Erythroblast (primary cell): ENCODE measurements at regions not wholly inside any gene's neighbourhood (a gene's known extent, or its start where the extent isn't known, plus 50 kb on each side); places are given as distances from the start of the nearest gene placed in this dataset.

Experiments used
- DNase-seq, 2 experiments: peaks; one replicate each; lab custom pipeline; 2025; lab: John Stamatoyannopoulos, UW
- GATA1 ChIP-seq: IDR thresholded peaks from 2 replicates; pipeline ENCODE4 v1.6.1; 2011; ENCODE audit warnings: low read depth, mild to moderate bottlenecking, control low read depth, low read length, moderate library complexity
- POLR2A ChIP-seq: IDR thresholded peaks from 2 replicates; pipeline ENCODE4 v1.6.1; 2011; ENCODE audit warnings: mild to moderate bottlenecking, low read length

- TF ChIP-seq POLR2A (no peak), GATA1 (no peak)
- DNase-seq, result no peak
These were observed 227.5 kb downstream of the AACS start for GRCh38 chr12:125292700-125293099.

- no peak for DNase-seq
- TF ChIP-seq POLR2A (no peak), GATA1 (no peak)
These were observed 230.3 kb downstream of the AACS start for GRCh38 chr12:125295550-125295949.

GRCh38 chr12:125296701-125297100, 231.5 kb downstream of the AACS start:
- TF ChIP-seq GATA1 (no peak), POLR2A (no peak)
- DNase-seq, result no peak

- TF ChIP-seq GATA1 (no peak), POLR2A (no peak)
- DNase-seq, result no peak
These were observed 234.6 kb downstream of the AACS start for GRCh38 chr12:125299840-125300239.

GRCh38 chr12:125300249-125300648, 235.0 kb downstream of the AACS start:
- no peak for TF ChIP-seq GATA1
- no peak for TF ChIP-seq POLR2A
- DNase-seq, result no peak

GRCh38 chr12:125303337-125303736, 238.1 kb downstream of the AACS start:
- DNase-seq, result no peak
- no peak for TF ChIP-seq POLR2A
- no peak for TF ChIP-seq GATA1

GRCh38 chr12:125304029-125304428, 238.8 kb downstream of the AACS start:
- TF ChIP-seq GATA1 (no peak), POLR2A (no peak)
- no peak for DNase-seq

- no peak for DNase-seq
- no peak for TF ChIP-seq GATA1
- no peak for TF ChIP-seq POLR2A
These were observed 240.0 kb downstream of the AACS start for GRCh38 chr12:125305231-125305630.

GRCh38 chr12:125310461-125310860, 245.2 kb downstream of the AACS start:
- DNase-seq, result no peak
- TF ChIP-seq GATA1 (no peak), POLR2A (no peak)

GRCh38 chr12:125311050-125311449, 245.8 kb downstream of the AACS start:
- TF ChIP-seq GATA1 (no peak), POLR2A (no peak)
- no peak for DNase-seq

DNA sequence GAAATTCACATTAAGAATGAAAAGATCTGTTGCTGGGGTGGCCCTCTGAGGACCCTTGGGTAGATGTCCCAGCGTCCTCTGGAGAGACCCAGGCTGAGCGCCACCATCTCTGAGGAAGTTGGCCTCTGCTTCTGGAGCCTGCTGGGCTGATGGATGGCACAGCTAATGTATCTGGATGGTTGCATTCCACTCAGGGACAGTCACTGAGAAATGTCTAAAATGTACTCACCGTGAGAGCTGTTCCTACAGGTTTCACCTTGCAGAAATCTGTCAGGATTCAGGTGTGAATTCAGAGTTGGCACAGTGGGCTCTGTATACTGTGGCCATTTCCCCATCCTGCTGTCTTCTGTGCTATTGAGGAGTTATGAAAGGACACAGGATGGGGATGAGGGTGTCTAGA, 247.2 kb downstream of the AACS start:
- no peak for TF ChIP-seq GATA1

DNA sequence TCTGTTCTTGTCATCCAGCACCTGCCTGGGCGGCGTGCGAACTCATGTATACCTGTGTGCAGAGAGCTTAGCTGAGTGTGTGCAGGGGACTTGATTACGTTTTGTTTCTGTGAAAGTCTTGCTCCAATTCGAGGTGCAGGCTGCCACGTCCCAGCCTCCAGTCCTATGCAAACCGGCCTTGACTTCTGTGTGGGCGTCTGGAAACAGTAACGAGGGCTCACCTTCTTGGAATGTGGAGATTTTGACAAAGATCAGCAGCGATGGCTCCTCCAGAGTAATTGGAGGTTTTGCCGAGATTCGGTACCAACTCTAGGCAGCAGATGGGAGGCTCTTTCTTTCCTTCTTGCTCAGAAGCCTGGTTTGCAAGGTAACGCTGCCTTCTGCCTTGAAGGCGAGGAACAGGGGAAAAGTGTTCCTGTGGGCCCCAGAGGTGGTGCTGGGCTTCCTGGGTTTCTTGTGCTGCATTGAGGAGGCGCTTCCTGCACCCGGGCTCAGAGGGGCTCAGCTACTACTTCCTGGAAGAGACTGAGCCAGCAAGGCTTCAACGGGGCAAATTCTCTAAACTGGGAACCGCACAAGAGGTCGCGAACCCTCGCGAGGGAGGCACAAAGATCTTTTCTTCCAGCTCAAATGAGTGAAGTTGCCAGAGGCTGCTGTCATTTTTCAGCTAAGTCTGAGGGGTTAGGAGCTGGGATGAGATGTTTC, 249.0 kb downstream of the AACS start:
- DNase-seq, result no peak
- TF ChIP-seq POLR2A (no peak), GATA1 (no peak)

More for the DNA sequence above, 247.2 kb downstream of the AACS start:
- no peak for DNase-seq

GRCh38 chr12:125315771-125316170, 250.5 kb downstream of the AACS start:
- no peak for DNase-seq
- TF ChIP-seq GATA1 (no peak), POLR2A (no peak)

GRCh38 chr12:125320177-125320576, 254.9 kb downstream of the AACS start:
- DNase-seq, result no peak
- no peak for TF ChIP-seq POLR2A
- no peak for TF ChIP-seq GATA1

DNA sequence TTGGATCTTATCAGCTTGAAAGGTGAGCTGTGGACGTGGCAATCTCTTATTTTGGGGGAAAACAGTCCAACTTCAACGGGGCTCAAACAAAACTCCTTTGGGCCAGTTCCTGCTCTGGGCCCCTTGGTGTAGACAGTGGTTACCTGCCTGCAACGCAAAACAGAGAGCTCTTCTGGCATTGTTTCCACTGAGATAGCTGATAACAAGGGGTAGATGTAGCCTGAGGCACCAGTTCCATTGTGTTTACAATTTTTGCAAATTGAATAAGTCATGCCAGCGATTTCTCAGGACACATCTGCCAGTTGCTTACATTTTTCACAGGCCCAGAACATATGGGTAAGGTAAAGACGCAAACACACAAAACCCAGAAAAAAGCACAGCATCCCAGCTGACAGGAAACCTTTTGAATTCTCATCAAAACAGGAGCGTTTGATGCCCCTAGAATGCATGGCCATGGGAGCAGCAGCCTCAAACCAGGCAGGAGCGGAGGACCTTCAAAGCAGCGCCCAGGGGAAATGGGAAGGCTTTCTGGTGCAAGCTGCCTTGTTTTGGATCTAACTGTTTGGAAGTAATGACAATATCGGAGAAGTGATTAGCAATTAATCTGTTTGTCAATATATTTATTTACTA, 259.7 kb downstream of the AACS start:
- TF ChIP-seq GATA1, result no peak
- TF ChIP-seq POLR2A, result no peak
- no peak for DNase-seq
